SK-N-MC (cell line): ENCODE measurements at regions not wholly inside any gene's neighbourhood (a gene's known extent, or its start where the extent isn't known, plus 50 kb on each side); places are given as distances from the start of the nearest gene placed in this dataset.
"Not testable (repeated sequence)": the region's sequence is repeated elsewhere in the genome, so short reads cannot be mapped to it uniquely, and the experiment has no call there.

Source experiments
- DNase-seq: peaks from one replicate; pipeline ENCODE4 v3.0.0-alpha.2; 2011; ENCODE audit warnings: low read depth, low spot score
- H3K27ac ChIP-seq: fragments of 200-600 bp; sonication (generic); 2 replicates; pipeline ENCODE4 v1.5.1; 2016; ENCODE audit warnings: mixed run types
- H3K36me3 ChIP-seq: fragments of 200-600 bp; sonication (generic); 2 replicates; pipeline ENCODE4 v1.6.1; 2017; ENCODE audit warnings: antibody characterized with exemption, low read length, mixed read lengths; ENCODE audit not compliant: insufficient read depth
- H3K4me3 ChIP-seq: fragments of 200-600 bp; sonication (generic); 2 replicates; pipeline ENCODE4 v1.5.1; 2016
- H3K9ac ChIP-seq: fragments of 200-600 bp; sonication (generic); 2 replicates; pipeline ENCODE4 v1.8.0; 2017; ENCODE audit warnings: mixed run types, mixed read lengths; ENCODE audit not compliant: insufficient read length
- H3K9me3 ChIP-seq: fragments of 200-600 bp; sonication (generic); 2 replicates; pipeline ENCODE4 v1.6.1; 2017; ENCODE audit warnings: low read depth, mild to moderate bottlenecking, antibody characterized with exemption, low read length, moderate library complexity, mixed read lengths
- POLR2AphosphoS5 ChIP-seq: IDR thresholded peaks from 2 replicates; pipeline ENCODE4 v1.6.1; 2012; ENCODE audit warnings: mild to moderate bottlenecking, low read depth, low read length, borderline replicate concordance

DNA sequence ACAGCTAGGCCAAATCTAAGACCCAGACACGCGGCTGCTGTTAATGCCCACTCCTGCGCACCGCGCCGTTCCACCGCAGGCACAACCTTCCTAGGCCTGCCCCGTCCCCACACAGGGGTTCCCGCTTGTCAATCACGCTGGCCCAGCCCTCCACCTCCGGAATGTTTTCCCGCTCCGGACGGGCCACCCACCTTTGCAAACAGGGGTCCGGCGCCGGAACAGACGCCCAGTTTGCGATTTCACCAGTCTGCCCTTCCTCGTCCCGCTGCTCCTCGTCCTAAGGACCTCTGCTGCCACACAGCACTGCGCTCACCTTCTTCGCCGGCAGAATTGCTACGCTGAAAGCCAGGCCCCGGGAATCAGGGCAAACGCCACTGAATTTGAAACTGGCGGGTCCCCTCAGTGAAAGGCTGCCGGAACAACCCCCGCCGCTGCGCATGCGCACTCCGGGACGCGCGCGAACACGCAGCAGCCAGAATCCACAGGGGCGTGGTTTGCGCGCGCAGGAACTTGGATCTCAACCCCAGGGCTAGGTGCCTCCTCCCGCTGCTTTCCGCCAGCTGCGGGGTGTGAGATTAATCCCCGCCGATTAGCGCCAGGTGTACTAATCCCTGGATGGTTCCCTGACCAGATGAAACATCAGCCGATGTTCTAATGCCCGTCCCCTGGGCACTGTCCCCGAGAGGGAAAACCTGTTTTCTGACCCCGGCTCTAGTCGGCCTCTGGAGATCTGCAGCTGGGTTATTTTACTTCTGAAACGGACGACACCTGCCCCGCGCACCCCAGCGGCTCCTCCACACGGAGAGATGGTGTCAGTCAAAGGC is 159.7 kb downstream of the KLRB1 start:
- TF ChIP-seq POLR2AphosphoS5: peak; percentile 56; the same call in 1 of the 2 replicates
- H3K27ac ChIP-seq: not testable (repeated sequence)

GRCh38 chr12:9446883-9447761 is 160.6 kb downstream of the KLRB1 start:
- H3K27ac ChIP-seq, DNase-seq, H3K9me3 ChIP-seq, H3K36me3 ChIP-seq: not testable (repeated sequence)
- Histone ChIP-seq H3K4me3 (peak overlapping the region; percentile 85), H3K9ac (peak overlapping the region; percentile 78)

More for the DNA sequence above, 159.7 kb downstream of the KLRB1 start:
- not testable (repeated sequence) for DNase-seq, H3K9me3 ChIP-seq, H3K36me3 ChIP-seq
- Histone ChIP-seq H3K9ac (peak overlapping the region; percentile 78), H3K4me3 (peak overlapping the region; percentile 85)

DNA sequence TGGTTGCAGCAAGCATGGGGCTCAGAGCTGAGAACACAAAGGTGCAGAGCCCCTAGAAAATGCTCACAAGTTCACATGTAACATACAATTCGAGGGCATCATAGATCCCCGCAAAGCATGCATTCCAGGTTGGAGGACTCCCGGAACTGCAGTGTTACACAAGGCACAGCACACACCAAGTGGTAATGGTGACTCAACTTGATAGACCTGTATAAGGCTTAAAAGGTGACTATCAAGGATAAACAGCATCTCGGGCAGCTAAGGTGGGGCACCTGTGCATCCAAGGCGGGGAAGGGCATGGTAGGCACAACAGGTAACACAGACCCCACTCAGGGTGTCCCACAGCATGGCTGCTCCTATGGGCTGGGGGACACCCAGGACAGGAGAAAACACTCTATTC is 167.3 kb downstream of the KLRB1 start:
- not testable (repeated sequence) for H3K36me3 ChIP-seq, H3K4me3 ChIP-seq, DNase-seq, H3K9me3 ChIP-seq, H3K27ac ChIP-seq, H3K9ac ChIP-seq

DNA sequence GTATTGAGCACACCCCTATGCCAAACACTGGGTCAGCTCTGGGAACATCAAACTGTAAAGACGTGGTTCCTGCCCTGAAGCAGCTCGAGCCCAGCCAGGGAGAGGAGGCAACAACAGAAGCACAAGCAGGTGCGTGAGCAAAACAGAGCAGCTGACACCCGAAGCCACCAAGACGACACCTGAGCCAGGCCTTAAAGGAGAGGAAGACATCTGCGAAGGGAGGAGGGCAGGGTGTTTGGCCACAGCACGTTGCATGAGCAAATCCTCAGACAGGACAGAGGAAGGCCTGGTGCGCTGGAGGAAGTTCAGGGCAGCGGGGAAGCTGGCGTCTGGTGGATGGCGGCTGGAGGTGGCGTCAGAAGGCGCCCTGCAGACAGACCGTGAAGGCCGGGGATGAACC is 172.0 kb downstream of the KLRB1 start:
- H3K4me3 ChIP-seq, H3K9me3 ChIP-seq, DNase-seq, H3K9ac ChIP-seq, H3K36me3 ChIP-seq, H3K27ac ChIP-seq: not testable (repeated sequence)

GRCh38 chr12:9430385-9430784 is 177.3 kb downstream of the KLRB1 start:
- not testable (repeated sequence) for H3K36me3 ChIP-seq, H3K27ac ChIP-seq

DNA sequence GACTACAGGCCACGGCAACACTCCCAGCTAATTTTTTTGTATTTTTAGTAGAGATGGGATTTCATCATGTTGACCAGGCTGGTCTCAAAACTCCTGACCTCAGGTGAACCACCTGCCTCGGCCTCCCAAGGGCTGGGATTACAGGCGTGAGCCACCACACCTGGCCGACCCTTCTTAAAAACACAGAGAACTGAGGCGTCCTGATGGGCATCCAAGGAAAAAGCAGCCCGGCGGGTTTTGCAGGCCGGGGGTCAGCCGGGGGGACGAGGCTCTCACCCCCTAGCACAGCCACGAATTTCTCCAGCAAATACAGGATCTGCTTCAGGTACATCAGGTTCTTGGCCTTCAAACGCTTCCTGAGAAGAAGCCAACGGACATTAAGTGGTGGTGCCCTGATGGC is 178.9 kb downstream of the KLRB1 start:
- H3K36me3 ChIP-seq, H3K9ac ChIP-seq, H3K9me3 ChIP-seq, H3K27ac ChIP-seq, H3K4me3 ChIP-seq, DNase-seq: not testable (repeated sequence)

More at GRCh38 chr12:9430385-9430784, 177.3 kb downstream of the KLRB1 start:
- H3K9ac ChIP-seq, H3K4me3 ChIP-seq, H3K9me3 ChIP-seq, DNase-seq: not testable (repeated sequence)

DNA sequence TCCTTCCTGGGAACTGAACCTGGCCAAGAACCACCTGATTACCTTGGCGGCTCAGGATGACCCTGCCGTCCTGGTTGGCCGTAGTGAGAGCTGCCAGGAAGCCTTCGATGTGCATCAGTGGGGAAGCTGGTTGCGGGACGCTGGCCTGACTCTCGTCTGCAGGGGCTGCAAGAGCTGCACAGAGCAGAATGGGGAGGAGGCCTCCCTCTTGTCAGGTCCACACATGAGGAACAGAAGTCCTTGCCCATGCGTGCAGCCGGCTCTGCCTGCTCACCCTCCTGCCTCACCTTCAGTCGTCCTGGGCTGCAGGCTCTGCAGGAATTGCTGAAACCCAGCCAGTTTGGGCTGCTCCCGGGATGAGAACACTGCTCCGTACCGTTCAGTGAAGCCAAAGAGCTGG is 182.3 kb downstream of the KLRB1 start:
- H3K36me3 ChIP-seq, H3K9me3 ChIP-seq, H3K4me3 ChIP-seq, H3K27ac ChIP-seq, DNase-seq, H3K9ac ChIP-seq: not testable (repeated sequence)

GRCh38 chr12:9424175-9424740 is 183.5 kb downstream of the KLRB1 start:
- not testable (repeated sequence) for H3K9me3 ChIP-seq, H3K36me3 ChIP-seq, H3K27ac ChIP-seq, DNase-seq, H3K4me3 ChIP-seq, H3K9ac ChIP-seq

- not testable (repeated sequence) for H3K9me3 ChIP-seq, H3K36me3 ChIP-seq, DNase-seq, H3K4me3 ChIP-seq, H3K27ac ChIP-seq, H3K9ac ChIP-seq
These were observed 185.0 kb downstream of the KLRB1 start for GRCh38 chr12:9422689-9423088.

GRCh38 chr12:9421520-9422086 is 186.1 kb downstream of the KLRB1 start:
- H3K9me3 ChIP-seq, H3K9ac ChIP-seq, DNase-seq, H3K4me3 ChIP-seq, H3K36me3 ChIP-seq, H3K27ac ChIP-seq: not testable (repeated sequence)

GRCh38 chr12:9420817-9421519 is 186.7 kb downstream of the KLRB1 start:
- not testable (repeated sequence) for H3K9ac ChIP-seq, H3K9me3 ChIP-seq, H3K27ac ChIP-seq, H3K4me3 ChIP-seq, DNase-seq, H3K36me3 ChIP-seq

DNA sequence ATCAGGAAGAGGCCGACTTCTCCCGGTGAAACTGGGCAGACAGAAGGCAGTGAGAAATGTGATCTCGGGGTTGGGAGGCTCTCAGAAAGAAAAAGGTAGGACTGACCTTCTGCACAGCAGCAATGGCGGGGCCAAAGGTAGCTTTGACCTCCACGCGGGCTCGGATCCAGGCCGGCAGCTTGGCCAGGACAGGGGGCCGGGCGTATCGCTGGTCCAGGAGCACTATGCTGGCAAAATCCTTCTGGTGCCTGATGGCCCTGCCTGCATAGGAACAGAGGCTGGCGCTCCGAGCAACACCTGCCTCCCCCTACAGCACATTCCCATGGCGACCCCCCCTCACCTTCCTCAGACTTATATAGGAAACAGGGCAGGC is 189.1 kb downstream of the KLRB1 start:
- DNase-seq, H3K9me3 ChIP-seq, H3K9ac ChIP-seq, H3K4me3 ChIP-seq, H3K36me3 ChIP-seq, H3K27ac ChIP-seq: not testable (repeated sequence)

GRCh38 chr12:9417947-9418668 is 189.6 kb downstream of the KLRB1 start:
- H3K9ac ChIP-seq, DNase-seq, H3K4me3 ChIP-seq: not testable (repeated sequence)

More at GRCh38 chr12:9417947-9418668, 189.6 kb downstream of the KLRB1 start:
- H3K9me3 ChIP-seq, H3K36me3 ChIP-seq, H3K27ac ChIP-seq: not testable (repeated sequence)
